Bronchial epithelial cell (primary cell): ENCODE measurements at regions not wholly inside any gene's neighbourhood (a gene's known extent, or its start where the extent isn't known, plus 50 kb on each side); places are given as distances from the start of the nearest gene placed in this dataset.

ENCODE experiments used
- DNase-seq: peaks from one replicate; pipeline ENCODE4 v3.0.0-alpha.2; 2010; ENCODE audit warnings: low read depth
- FAIRE-seq: peaks from 2 replicates; lab custom pipeline; 2011; peaks lifted over from hg19 to GRCh38; lab: Jason Lieb, UNC
- H3K27me3 ChIP-seq: 2 replicates; pipeline ENCODE4 v1.5.1; 2011; ENCODE audit warnings: low read length; ENCODE audit not compliant: control insufficient read depth, insufficient read depth
- H3K36me3 ChIP-seq: 2 replicates; pipeline ENCODE4 v1.5.1; 2011; ENCODE audit warnings: low read length; ENCODE audit not compliant: control insufficient read depth, insufficient read depth
- H3K4me3 ChIP-seq: 2 replicates; pipeline ENCODE4 v1.5.1; 2011; ENCODE audit warnings: mild to moderate bottlenecking, low read depth, low read length, control low read depth
- CTCF ChIP-seq: IDR thresholded peaks from 2 replicates; pipeline ENCODE4 v1.5.1; 2011; ENCODE audit warnings: mild to moderate bottlenecking, moderate library complexity, low read length, control low read depth, inconsistent platforms; ENCODE audit not compliant: insufficient read depth, severe bottlenecking

GRCh38 chr3:103953796-103954195, 1412.9 kb upstream of the ALCAM start:
- H3K36me3 ChIP-seq: no peaks in the 10 kb centered on the region
- no peak for TF ChIP-seq CTCF
- FAIRE-seq (no peak), DNase-seq (no peak)
- no peak overlapping the region for H3K4me3 ChIP-seq
- H3K27me3 ChIP-seq: no peaks in the 10 kb centered on the region

- TF ChIP-seq CTCF: no peak
- Histone ChIP-seq H3K36me3 (no peaks in the 10 kb centered on the region), H3K27me3 (no peaks in the 10 kb centered on the region), H3K4me3 (no peak overlapping the region)
- no peak for FAIRE-seq
- DNase-seq: no peak
Measured at GRCh38 chr3:103960819-103961218, 1405.9 kb upstream of the ALCAM start.

GRCh38 chr3:103963599-103963998, 1403.1 kb upstream of the ALCAM start:
- FAIRE-seq (no peak), DNase-seq (no peak)
- H3K36me3 ChIP-seq: no peaks in the 10 kb centered on the region
- TF ChIP-seq CTCF: no peak
- H3K27me3 ChIP-seq: no peaks in the 10 kb centered on the region
- no peak overlapping the region for H3K4me3 ChIP-seq

GRCh38 chr3:103965764-103966163, 1400.9 kb upstream of the ALCAM start:
- H3K36me3 ChIP-seq: no peaks in the 10 kb centered on the region
- no peak overlapping the region for H3K4me3 ChIP-seq
- no peaks in the 10 kb centered on the region for H3K27me3 ChIP-seq
- DNase-seq: no peak
- no peak for TF ChIP-seq CTCF
- no peak for FAIRE-seq

- no peak for FAIRE-seq
Measured at GRCh38 chr3:103966749-103967148, 1400.0 kb upstream of the ALCAM start.

More at GRCh38 chr3:103966749-103967148, 1400.0 kb upstream of the ALCAM start:
- Histone ChIP-seq H3K36me3 (no peaks in the 10 kb centered on the region), H3K4me3 (no peak overlapping the region), H3K27me3 (no peaks in the 10 kb centered on the region)
- no peak for DNase-seq
- no peak for TF ChIP-seq CTCF
